GM23248 (cell line): ENCODE measurements at regions not wholly inside any gene's neighbourhood (a gene's known extent, or its start where the extent isn't known, plus 50 kb on each side); places are given as distances from the start of the nearest gene placed in this dataset.

Source experiments
- EZH2 ChIP-seq: fragments of 200-600 bp; sonication (generic); IDR thresholded peaks from 2 replicates; pipeline ENCODE4 v1.6.1; 2018; ENCODE audit warnings: antibody characterized with exemption, mild to moderate bottlenecking; ENCODE audit not compliant: insufficient read depth, poor library complexity, severe bottlenecking
- EZH2phosphoT487 ChIP-seq: fragments of 200-600 bp; sonication (generic); IDR thresholded peaks from 2 replicates; pipeline ENCODE4 v1.6.1; 2018; ENCODE audit warnings: antibody characterized with exemption, moderate library complexity, mild to moderate bottlenecking, low read depth; ENCODE audit not compliant: insufficient read depth

GRCh38 chr5:74107899-74108298 is 481.9 kb downstream of the ARHGEF28 start:
- no peak for TF ChIP-seq EZH2
- TF ChIP-seq EZH2phosphoT487: no peak
